Epithelial cell of proximal tubule (primary cell): ENCODE measurements at regions not wholly inside any gene's neighbourhood (a gene's known extent, or its start where the extent isn't known, plus 50 kb on each side); places are given as distances from the start of the nearest gene placed in this dataset.

ENCODE experiments used
- DNase-seq: peaks from one replicate; pipeline ENCODE4 v3.0.0-alpha.2; 2011; ENCODE audit warnings: low read depth
- H3K4me3 ChIP-seq: 2 replicates; pipeline ENCODE4 v1.5.1; 2011; ENCODE audit warnings: low read depth, mild to moderate bottlenecking, low read length
- CTCF ChIP-seq: conservative IDR thresholded peaks from 2 replicates; pipeline ENCODE4 v1.5.1; 2012; ENCODE audit warnings: low read depth, mild to moderate bottlenecking, low read length

DNA sequence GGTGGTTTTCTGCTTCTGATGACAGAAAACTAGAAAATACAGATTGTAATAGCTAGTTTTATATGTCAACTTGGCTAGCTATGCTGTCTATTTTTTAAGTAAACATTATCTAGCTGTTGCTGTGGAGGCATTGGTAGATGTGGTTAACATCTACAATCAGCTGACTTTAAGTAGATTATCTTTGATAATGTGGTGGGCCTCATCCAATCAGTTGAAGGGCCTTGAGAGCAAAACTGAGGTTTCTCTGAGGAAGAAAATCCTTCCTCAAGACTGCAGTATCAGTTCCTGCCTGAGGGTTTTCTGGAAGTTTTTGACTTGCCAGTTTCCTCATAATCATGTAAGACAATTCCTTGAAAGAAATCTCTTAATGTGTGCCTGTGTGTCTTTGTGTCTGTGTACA is 75.9 kb upstream of the SPHKAP start:
- no peak for TF ChIP-seq CTCF
- DNase-seq = no peak

DNA sequence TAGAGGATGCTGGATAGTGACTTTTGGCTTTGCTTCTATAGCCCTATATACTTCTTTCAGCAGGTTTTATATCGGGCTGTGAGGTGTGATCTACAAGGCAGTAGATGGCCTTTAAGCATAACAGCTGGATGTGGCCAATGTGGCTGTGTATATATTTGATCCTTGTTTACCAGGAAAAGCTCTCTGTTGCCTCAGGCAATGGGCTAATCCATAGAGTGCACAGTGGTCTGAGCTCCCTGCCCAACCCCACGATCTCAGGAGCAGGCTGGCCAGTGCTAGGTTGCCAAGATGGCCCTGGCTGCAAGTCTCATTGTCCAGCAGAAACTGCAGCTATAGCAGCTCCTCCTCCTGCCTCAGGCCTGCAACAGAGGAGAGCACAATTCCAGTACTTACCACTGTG is 72.3 kb upstream of the SPHKAP start:
- no peak overlapping the region for H3K4me3 ChIP-seq
- no peak for DNase-seq
- no peak for TF ChIP-seq CTCF

More for the DNA sequence above, 75.9 kb upstream of the SPHKAP start:
- H3K4me3 ChIP-seq = no peak overlapping the region

GRCh38 chr2:228247335-228247734 is 65.8 kb upstream of the SPHKAP start:
- H3K4me3 ChIP-seq = no peak overlapping the region
- TF ChIP-seq CTCF = no peak
- DNase-seq = no peak

DNA sequence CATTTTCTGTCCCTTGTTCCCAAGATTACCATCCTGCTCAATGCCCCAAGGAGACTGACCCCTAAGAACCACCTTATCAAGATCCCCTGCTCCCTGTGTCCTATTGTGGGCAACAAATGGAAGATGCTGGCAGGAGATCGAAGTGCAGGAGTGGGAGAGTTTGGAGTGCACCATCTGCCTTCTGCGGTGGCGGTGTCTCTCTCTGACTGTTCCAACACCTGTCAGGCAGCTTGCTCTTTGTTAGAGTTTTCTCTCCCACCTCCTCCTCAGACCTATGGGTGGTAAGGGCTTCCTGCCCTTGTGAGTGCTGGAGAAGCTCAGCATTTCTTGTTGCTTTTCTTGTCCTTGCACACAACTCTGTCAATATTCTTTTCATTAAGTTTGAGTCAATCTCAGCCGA is 64.1 kb upstream of the SPHKAP start:
- no peak for DNase-seq
- H3K4me3 ChIP-seq = no peak overlapping the region
- no peak for TF ChIP-seq CTCF

- no peak overlapping the region for H3K4me3 ChIP-seq
- no peak for DNase-seq
- no peak for TF ChIP-seq CTCF
Observed at GRCh38 chr2:228242591-228242990, 61.1 kb upstream of the SPHKAP start.

GRCh38 chr2:228239907-228240561 is 58.5 kb upstream of the SPHKAP start:
- DNase-seq = no peak
- H3K4me3 ChIP-seq = no peak overlapping the region
- no peak for TF ChIP-seq CTCF

DNA sequence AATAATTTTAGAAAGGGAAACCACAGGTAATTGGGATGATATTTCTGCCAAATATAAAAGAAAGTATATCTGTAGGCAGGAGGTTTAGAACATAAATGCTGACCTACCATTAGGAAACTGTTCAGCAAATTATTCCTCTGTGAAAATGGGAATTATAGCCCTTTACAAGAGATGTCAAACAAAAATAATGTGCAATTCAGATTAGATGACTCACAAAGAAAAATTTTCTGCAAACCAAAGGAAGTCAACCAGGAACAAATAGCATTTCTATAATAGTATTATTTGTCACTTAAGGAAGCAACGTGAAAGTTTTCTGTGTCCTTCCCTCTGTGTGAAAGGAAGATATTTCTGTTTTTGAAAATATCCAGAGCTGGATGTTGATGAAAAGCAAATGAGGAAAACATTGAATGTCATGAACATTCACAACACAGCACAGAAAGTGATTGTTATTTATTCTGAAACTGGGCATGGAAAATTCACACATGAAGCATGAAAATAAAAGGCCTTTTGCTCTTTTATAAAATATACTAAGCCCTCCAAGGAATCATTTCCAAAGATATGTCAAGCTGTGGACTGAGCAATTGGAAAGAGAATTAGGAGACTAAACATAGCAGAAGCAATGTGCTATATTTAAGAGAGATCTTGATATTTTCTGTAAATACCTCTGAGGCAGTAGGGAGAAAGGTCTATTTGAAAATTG is 57.9 kb upstream of the SPHKAP start:
- DNase-seq = no peak
- no peak for TF ChIP-seq CTCF
- no peak overlapping the region for H3K4me3 ChIP-seq
